ENCODE measurements at regions not wholly inside any gene's neighbourhood (a gene's known extent, or its start where the extent isn't known, plus 50 kb on each side); places are given as distances from the start of the nearest gene placed in this dataset.

GRCh38 chr21:35325953-35326352 lies 276.9 kb upstream of the RUNX1 start:
- Histone ChIP-seq H3K36me3 (no peaks in the 10 kb centered on the region), H3K27ac (peak overlapping the region in 2 of 12 donors; percentile 24 to 82), H3K27me3 (peaks cover 0 to 6% (median 0%) of the 10 kb centered on the region in 9 donors), H3K9me3 (peaks cover 0 to under 1% (median 0%) of the 10 kb centered on the region in 12 donors), H3K4me3 (no peak overlapping the region), H3K4me1 (peaks cover 0 to 33% (median 1%) of the 10 kb centered on the region in 12 donors)
- ATAC-seq: no peak
- WGBS, 4 donors: 9 to 35% (median 19%) methylated on average over 2 of the region's 2 CpGs
- no peak for DNase-seq
- TF ChIP-seq CTCF (IDR thresholded peaks at IDR 0.05) (no peak), POLR2A (IDR thresholded peaks at IDR 0.05) (no peak)
- intact Hi-C loops (cut with DNase I): no loop called here

GRCh38 chr21:35324372-35325220 lies 275.5 kb upstream of the RUNX1 start:
- intact Hi-C loops (cut with DNase I): no loop called here
- ATAC-seq: peak; percentile 47 to 67 (median 52)
- Histone ChIP-seq H3K4me3 (no peak overlapping the region), H3K27ac (peak overlapping the region in 10 of 12 donors; percentile 15 to 82 (median 44)), H3K4me1 (peaks cover 0 to 22% (median 0%) of the 10 kb centered on the region in 12 donors), H3K9me3 (no peaks in the 10 kb centered on the region), H3K36me3 (no peaks in the 10 kb centered on the region), H3K27me3 (peaks cover 0 to 6% (median 0%) of the 10 kb centered on the region in 9 donors)
- WGBS, 4 donors: 76 to 81% (median 79%) methylated on average over 14 of the region's 14 CpGs
- no peak for TF ChIP-seq CTCF (IDR thresholded peaks at IDR 0.05)
- TF ChIP-seq POLR2A (IDR thresholded peaks at IDR 0.05): no peak
- DNase-seq: no peak

- Histone ChIP-seq H3K27me3 (peaks cover 0 to 6% (median 0%) of the 10 kb centered on the region in 9 donors), H3K27ac (peak overlapping the region in 10 of 12 donors; percentile 15 to 82 (median 44)), H3K4me3 (no peak overlapping the region), H3K9me3 (no peaks in the 10 kb centered on the region), H3K36me3 (no peaks in the 10 kb centered on the region), H3K4me1 (peaks cover 0 to 21% (median 0%) of the 10 kb centered on the region in 12 donors)
- ATAC-seq (peak; percentile 64 to 77 (median 66)), DNase-seq (peak in 4 of 5 donors; percentile 16 to 57 (median 50))
- no peak for TF ChIP-seq CTCF (IDR thresholded peaks at IDR 0.05)
- no peak for TF ChIP-seq POLR2A (IDR thresholded peaks at IDR 0.05)
- intact Hi-C loops (cut with DNase I): no loop called here
- WGBS, 4 donors: 45 to 49% (median 47%) methylated on average over 9 of the region's 9 CpGs
Observed at GRCh38 chr21:35323947-35324346, 274.8 kb upstream of the RUNX1 start.

- intact Hi-C loops (cut with DNase I): no loop called here
- Histone ChIP-seq H3K27me3 (no peaks in the 10 kb centered on the region), H3K36me3 (no peaks in the 10 kb centered on the region), H3K4me1 (peaks cover 0 to 21% (median 0%) of the 10 kb centered on the region in 12 donors), H3K4me3 (no peak overlapping the region), H3K9me3 (no peaks in the 10 kb centered on the region), H3K27ac (no peak overlapping the region)
- ATAC-seq (no peak), DNase-seq (no peak)
- TF ChIP-seq POLR2A (IDR thresholded peaks at IDR 0.05): no peak
- TF ChIP-seq CTCF (IDR thresholded peaks at IDR 0.05): no peak
- 55 to 82% (median 59%) methylated on average over 8 of the region's 8 CpGs for WGBS, 4 donors
Observed at GRCh38 chr21:35321322-35322200, 272.5 kb upstream of the RUNX1 start.

Measured in heart left ventricle (tissue), 16 donors.